OCI-LY3 (cell line): ENCODE measurements at regions not wholly inside any gene's neighbourhood (a gene's known extent, or its start where the extent isn't known, plus 50 kb on each side); places are given as distances from the start of the nearest gene placed in this dataset.

ENCODE experiments used
- H2AFZ ChIP-seq: fragments of 200-600, 300-600 bp; shearing (Covaris generic); 2 replicates; pipeline ENCODE4 v1.6.0; 2014; ENCODE audit warnings: antibody characterized with exemption, low read depth, low read length
- H3K27ac ChIP-seq: fragments of 200-600, 300-600 bp; sonication (generic); 2 replicates; pipeline ENCODE4 v1.5.1; 2014; ENCODE audit warnings: mild to moderate bottlenecking, low read length, moderate library complexity, mixed read lengths
- H3K27me3 ChIP-seq: fragments of 200-600, 300-600 bp; sonication (generic); 2 replicates; pipeline ENCODE4 v1.6.1; 2014; ENCODE audit warnings: low read depth, low read length, mixed read lengths
- H3K36me3 ChIP-seq: fragments of 200-600, 300-600 bp; sonication (generic); replicated peaks from 2 replicates; pipeline ENCODE3; 2014; ENCODE audit warnings: low read depth, low read length, mixed read lengths
- H3K4me1 ChIP-seq: fragments of 300-600, 200-600 bp; sonication (generic); 2 replicates; pipeline ENCODE4 v1.6.1; 2014; ENCODE audit warnings: low read length, mixed read lengths
- H3K4me2 ChIP-seq: fragments of 200-600, 300-600 bp; sonication (generic); 2 replicates; pipeline ENCODE4 v1.6.1; 2014; ENCODE audit warnings: low read length, mixed read lengths
- H3K4me3 ChIP-seq: fragments of 300-600, 200-600 bp; sonication (generic); 2 replicates; pipeline ENCODE4 v1.5.1; 2014; ENCODE audit warnings: antibody characterized with exemption, mild to moderate bottlenecking, low read length, moderate library complexity
- H3K79me2 ChIP-seq: fragments of 300-600, 200-600 bp; shearing (Covaris generic); 2 replicates; pipeline ENCODE4 v1.6.1; 2014; ENCODE audit warnings: mild to moderate bottlenecking, low read length, mixed read lengths
- H3K9ac ChIP-seq: fragments of 300-600, 200-600 bp; shearing (Covaris generic); 2 replicates; pipeline ENCODE4 v1.6.0; 2014; ENCODE audit warnings: mild to moderate bottlenecking, low read length, moderate library complexity
- H3K9me3 ChIP-seq: fragments of 200-600, 300-600 bp; shearing (Covaris generic); 2 replicates; pipeline ENCODE4 v1.6.1; 2014; ENCODE audit warnings: low read length, mixed read lengths; ENCODE audit not compliant: insufficient read depth
- H4K20me1 ChIP-seq: fragments of 200-600, 300-600 bp; sonication (generic); 2 replicates; pipeline ENCODE4 v1.6.1; 2016; ENCODE audit warnings: low read length, mixed read lengths; ENCODE audit not compliant: insufficient read depth
- CTCF ChIP-seq: fragments of 200-600, 300-600 bp; sonication (generic); IDR thresholded peaks from 2 replicates; pipeline ENCODE4 v1.5.1; 2014; ENCODE audit warnings: antibody characterized with exemption, low read length, low read depth
- EZH2phosphoT487 ChIP-seq: fragments of 200-600 bp; shearing (Covaris generic); IDR thresholded peaks from 2 replicates; pipeline ENCODE4 v1.6.1; 2018; ENCODE audit warnings: antibody characterized with exemption, mixed run types, low read depth

DNA sequence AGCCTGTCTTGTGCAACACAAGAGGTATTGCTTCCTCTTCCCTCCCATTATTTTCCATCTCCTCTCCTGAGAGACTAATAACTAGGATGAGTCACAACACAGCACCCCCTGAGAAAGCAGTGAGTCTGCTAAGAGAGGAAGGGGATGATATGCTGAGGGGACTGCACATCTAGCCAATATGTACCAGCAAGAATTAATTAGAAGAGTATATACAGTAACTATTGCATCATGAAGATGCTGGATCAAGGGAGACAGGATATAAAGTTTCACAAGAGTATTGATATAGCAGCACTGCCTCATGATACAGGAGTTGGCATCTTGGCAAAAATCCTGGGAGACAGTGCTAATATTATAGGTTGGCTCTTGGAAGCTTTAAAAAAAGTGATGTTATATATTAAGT is 289.9 kb upstream of the RBMS1 start:
- H3K4me1 ChIP-seq: no peaks in the 10 kb centered on the region
- no peaks in the 10 kb centered on the region for H3K27me3 ChIP-seq
- H3K9me3 ChIP-seq: no peaks in the 10 kb centered on the region
- no peak overlapping the region for H3K4me2 ChIP-seq
- no peak overlapping the region for H3K4me3 ChIP-seq
- no peaks in the 10 kb centered on the region for H4K20me1 ChIP-seq
- no peak overlapping the region for H2AFZ ChIP-seq
- no peaks in the 10 kb centered on the region for H3K79me2 ChIP-seq
- no peak overlapping the region for H3K9ac ChIP-seq
- no peaks in the 10 kb centered on the region for H3K36me3 ChIP-seq
- TF ChIP-seq EZH2phosphoT487 (no peak), CTCF (no peak)
- H3K27ac ChIP-seq: no peak overlapping the region

- no peaks in the 10 kb centered on the region for H3K79me2 ChIP-seq
- H3K4me1 ChIP-seq: no peaks in the 10 kb centered on the region
- TF ChIP-seq CTCF: 0 out of 2 replicates have a peak, but pooled peaks have one; percentile 13
- TF ChIP-seq EZH2phosphoT487: no peak
- H3K36me3 ChIP-seq: no peaks in the 10 kb centered on the region
- H3K4me3 ChIP-seq: no peak overlapping the region
- H2AFZ ChIP-seq: no peak overlapping the region
- no peaks in the 10 kb centered on the region for H4K20me1 ChIP-seq
- H3K27ac ChIP-seq: no peak overlapping the region
- no peaks in the 10 kb centered on the region for H3K27me3 ChIP-seq
- H3K9ac ChIP-seq: no peak overlapping the region
- H3K9me3 ChIP-seq: no peaks in the 10 kb centered on the region
- H3K4me2 ChIP-seq: no peak overlapping the region
These were observed 290.4 kb upstream of the RBMS1 start for GRCh38 chr2:160784034-160784433.

DNA sequence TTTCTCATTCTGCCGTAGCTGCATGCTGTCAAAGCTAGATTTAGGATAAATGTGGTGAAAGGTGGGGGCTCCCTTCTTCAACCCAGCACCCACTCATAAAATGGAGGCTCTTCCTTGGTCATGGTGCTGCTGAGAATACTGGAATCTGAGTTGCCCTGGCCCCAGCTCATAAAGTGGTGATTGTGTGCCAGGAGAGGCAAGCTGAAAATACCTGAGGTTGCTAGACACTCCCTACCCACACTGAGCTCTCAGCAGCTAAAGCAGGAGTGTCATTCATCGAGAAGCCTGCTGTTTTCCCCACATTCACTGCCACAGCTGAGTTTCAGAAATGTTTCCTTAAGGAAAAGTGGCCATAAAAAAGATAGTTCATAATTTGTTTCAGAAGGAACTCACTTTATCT is 297.1 kb upstream of the RBMS1 start:
- Histone ChIP-seq H3K27ac (no peak overlapping the region), H4K20me1 (no peaks in the 10 kb centered on the region), H3K36me3 (no peaks in the 10 kb centered on the region), H3K79me2 (no peaks in the 10 kb centered on the region), H3K9ac (no peak overlapping the region), H3K4me2 (no peak overlapping the region), H2AFZ (no peak overlapping the region), H3K27me3 (no peaks in the 10 kb centered on the region), H3K9me3 (no peaks in the 10 kb centered on the region), H3K4me3 (no peak overlapping the region), H3K4me1 (no peaks in the 10 kb centered on the region)
- TF ChIP-seq CTCF (no peak), EZH2phosphoT487 (no peak)

DNA sequence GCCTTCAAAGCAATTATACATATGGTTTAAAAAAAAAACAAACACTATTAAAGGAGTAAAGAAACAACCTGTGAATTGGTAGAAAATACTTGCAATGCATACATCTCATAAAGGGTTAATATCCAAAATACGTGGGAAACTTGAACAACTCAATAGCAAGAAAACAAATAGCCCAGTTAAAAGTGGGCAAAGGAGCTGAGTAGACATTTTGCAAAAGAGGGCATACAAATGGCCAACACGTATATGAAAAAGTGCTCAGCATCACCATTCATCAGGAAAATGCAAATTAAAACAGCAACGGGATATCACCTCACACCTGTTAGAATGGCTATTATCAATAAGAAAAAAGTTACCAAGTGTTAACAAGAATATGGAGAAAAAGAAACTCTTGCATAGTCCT is 298.3 kb upstream of the RBMS1 start:
- no peak overlapping the region for H3K9ac ChIP-seq
- H3K9me3 ChIP-seq: no peaks in the 10 kb centered on the region
- no peaks in the 10 kb centered on the region for H3K27me3 ChIP-seq
- no peak overlapping the region for H2AFZ ChIP-seq
- H3K4me1 ChIP-seq: no peaks in the 10 kb centered on the region
- no peak overlapping the region for H3K4me3 ChIP-seq
- no peak overlapping the region for H3K27ac ChIP-seq
- no peaks in the 10 kb centered on the region for H3K36me3 ChIP-seq
- H4K20me1 ChIP-seq: no peaks in the 10 kb centered on the region
- no peak overlapping the region for H3K4me2 ChIP-seq
- H3K79me2 ChIP-seq: no peaks in the 10 kb centered on the region
- TF ChIP-seq CTCF (no peak), EZH2phosphoT487 (no peak)
